ENCODE measurements at regions not wholly inside any gene's neighbourhood (a gene's known extent, or its start where the extent isn't known, plus 50 kb on each side); places are given as distances from the start of the nearest gene placed in this dataset.
A peak's percentile ranks its signal among the peaks of the same experiment; 100 is the strongest.
"Not testable (repeated sequence)": the region's sequence is repeated elsewhere in the genome, so short reads cannot be mapped to it uniquely, and the experiment has no call there.

DNA sequence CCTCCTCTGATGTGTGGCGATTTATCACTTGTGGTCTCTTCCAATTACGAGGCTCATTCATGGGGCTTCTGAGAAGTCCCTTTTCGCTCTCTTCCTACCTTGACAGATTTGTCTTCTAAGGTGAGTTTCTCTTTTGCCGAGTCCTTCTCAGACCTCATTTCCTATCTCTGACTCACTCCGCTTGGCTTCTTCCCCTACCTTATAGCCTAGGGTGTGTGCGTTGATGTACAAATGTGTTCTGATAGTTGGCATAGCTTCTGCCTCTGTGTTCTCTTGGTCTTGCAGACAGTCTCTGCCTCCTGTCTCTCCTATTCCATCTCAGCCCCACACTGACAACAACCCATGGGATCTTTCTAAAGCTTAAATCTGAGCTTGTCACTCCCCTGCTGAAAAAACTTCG lies 56.9 kb upstream of the SHB start:
- H3K4me3 ChIP-seq (ENCODE audit: low read length) = no peak overlapping the region
- peak; percentile 81 for DNase-seq (ENCODE audit: low read depth)
- TF ChIP-seq CTCF (IDR thresholded peaks at IDR 0.05; ENCODE audit: insufficient read depth, low read depth, low read length, missing control alignments) = no peak

GRCh38 chr9:38123359-38123758 lies 54.3 kb upstream of the SHB start:
- DNase-seq (ENCODE audit: low read depth); H3K4me3 ChIP-seq (ENCODE audit: low read length): not testable (repeated sequence)

- no peak for TF ChIP-seq CTCF (IDR thresholded peaks at IDR 0.05; ENCODE audit: insufficient read depth, low read depth, low read length, missing control alignments)
- H3K4me3 ChIP-seq (ENCODE audit: low read length) = no peak overlapping the region
- no peak for DNase-seq (ENCODE audit: low read depth)
These were observed 51.9 kb upstream of the SHB start for GRCh38 chr9:38120961-38121360.

DNA sequence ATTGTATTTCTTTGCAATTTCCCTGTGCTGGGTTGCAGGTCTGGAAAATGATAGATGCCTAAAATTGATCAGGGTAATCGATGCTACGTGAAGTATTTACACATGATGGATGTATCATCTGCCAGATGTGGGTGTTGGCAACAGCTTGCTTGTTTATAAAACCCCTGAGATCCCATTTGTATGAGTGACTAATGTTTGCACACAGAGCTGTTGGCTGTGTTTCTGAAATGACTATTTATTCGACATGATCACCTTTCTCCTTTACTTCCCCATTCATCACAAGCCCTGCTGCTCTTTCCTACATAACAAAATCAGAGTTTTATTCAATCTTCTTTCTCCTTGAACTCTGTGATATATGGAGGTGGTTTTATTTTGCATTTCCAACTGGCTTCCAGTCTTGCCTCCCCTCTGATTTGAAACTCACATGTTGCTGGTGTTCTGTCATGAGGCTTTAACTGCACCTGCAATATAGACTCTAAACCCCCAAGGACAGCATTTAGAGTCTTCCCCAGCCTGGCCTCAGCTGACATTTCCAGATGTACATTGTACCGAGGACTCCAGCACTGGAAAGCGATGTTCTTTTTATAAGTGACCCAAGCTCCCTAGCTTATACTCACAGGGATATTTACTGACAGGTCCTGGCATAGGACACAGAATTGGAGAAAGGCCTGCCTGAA lies 50.7 kb upstream of the SHB start:
- no peak overlapping the region for H3K4me3 ChIP-seq (ENCODE audit: low read length)
- DNase-seq (ENCODE audit: low read depth) = peak; percentile 63
- no peak for TF ChIP-seq CTCF (IDR thresholded peaks at IDR 0.05; ENCODE audit: insufficient read depth, low read depth, low read length, missing control alignments)

GRCh38 chr9:38118862-38119438 lies 49.9 kb upstream of the SHB start:
- no peak for TF ChIP-seq CTCF (IDR thresholded peaks at IDR 0.05; ENCODE audit: insufficient read depth, low read depth, low read length, missing control alignments)
- DNase-seq (ENCODE audit: low read depth) = no peak
- no peak overlapping the region for H3K4me3 ChIP-seq (ENCODE audit: low read length)
